MG63 (cell line): ENCODE measurements at regions not wholly inside any gene's neighbourhood (a gene's known extent, or its start where the extent isn't known, plus 50 kb on each side); places are given as distances from the start of the nearest gene placed in this dataset.

Experiments used
- DNase-seq: peaks from one replicate; pipeline ENCODE4 v3.0.0-alpha.2; 2020
- H3K27me3 ChIP-seq: fragments of 250-450 bp; sonication (Bioruptor Pico); 2 replicates; pipeline ENCODE4 v1.5.1; 2020; ENCODE audit warnings: mild to moderate bottlenecking, moderate library complexity
- H3K36me3 ChIP-seq: fragments of 250-450 bp; sonication (Bioruptor Pico); 2 replicates; pipeline ENCODE4 v1.5.1; 2020; ENCODE audit warnings: mild to moderate bottlenecking, moderate library complexity
- H3K4me3 ChIP-seq: fragments of 250-450 bp; sonication (Bioruptor Pico); 2 replicates; pipeline ENCODE4 v1.5.1; 2020; ENCODE audit warnings: mild to moderate bottlenecking, moderate library complexity
- H3K9me3 ChIP-seq: fragments of 250-450 bp; sonication (Bioruptor Pico); 2 replicates; pipeline ENCODE4 v1.5.1; 2020; ENCODE audit warnings: mild to moderate bottlenecking, moderate library complexity

DNA sequence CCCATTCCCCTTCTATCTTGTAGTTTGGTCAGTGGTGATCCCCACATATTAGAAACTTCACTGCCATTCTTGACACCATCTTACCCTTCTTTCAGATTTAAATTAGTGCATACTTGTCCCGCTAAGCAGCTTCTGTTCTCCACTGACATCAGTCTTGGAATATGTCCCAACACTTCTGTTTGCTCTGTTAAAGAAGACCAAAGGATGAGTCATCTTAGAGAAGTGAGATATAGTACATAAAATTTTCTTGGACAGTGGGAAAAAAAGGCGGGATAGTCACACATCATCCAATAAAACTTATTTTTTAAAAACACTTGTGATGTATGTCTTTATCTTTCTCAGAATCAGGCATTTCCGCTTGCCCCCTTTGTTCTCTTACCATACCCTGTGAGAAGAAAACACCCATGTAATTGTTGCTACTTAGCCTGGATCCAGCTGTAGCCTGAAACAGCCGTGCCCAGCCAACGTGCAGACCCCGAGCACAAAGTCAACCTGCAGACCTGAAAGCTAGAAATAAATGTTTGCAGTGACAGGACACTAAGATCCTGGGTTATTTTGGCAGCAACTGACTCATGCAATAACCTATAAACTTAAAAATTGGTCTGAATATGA, 100.1 kb upstream of the PDE3A start:
- no peak overlapping the region for H3K4me3 ChIP-seq
- H3K9me3 ChIP-seq: no peaks in the 10 kb centered on the region
- H3K27me3 ChIP-seq: no peaks in the 10 kb centered on the region
- H3K36me3 ChIP-seq: no peaks in the 10 kb centered on the region
- DNase-seq: no peak

GRCh38 chr12:20268771-20269170, 99.6 kb upstream of the PDE3A start:
- H3K27me3 ChIP-seq: no peaks in the 10 kb centered on the region
- no peaks in the 10 kb centered on the region for H3K9me3 ChIP-seq
- no peak overlapping the region for H3K4me3 ChIP-seq
- no peaks in the 10 kb centered on the region for H3K36me3 ChIP-seq
- no peak for DNase-seq

GRCh38 chr12:20269337-20270067, 98.8 kb upstream of the PDE3A start:
- H3K4me3 ChIP-seq: no peak overlapping the region
- H3K36me3 ChIP-seq: no peaks in the 10 kb centered on the region
- H3K9me3 ChIP-seq: no peaks in the 10 kb centered on the region
- no peak for DNase-seq
- no peaks in the 10 kb centered on the region for H3K27me3 ChIP-seq

DNA sequence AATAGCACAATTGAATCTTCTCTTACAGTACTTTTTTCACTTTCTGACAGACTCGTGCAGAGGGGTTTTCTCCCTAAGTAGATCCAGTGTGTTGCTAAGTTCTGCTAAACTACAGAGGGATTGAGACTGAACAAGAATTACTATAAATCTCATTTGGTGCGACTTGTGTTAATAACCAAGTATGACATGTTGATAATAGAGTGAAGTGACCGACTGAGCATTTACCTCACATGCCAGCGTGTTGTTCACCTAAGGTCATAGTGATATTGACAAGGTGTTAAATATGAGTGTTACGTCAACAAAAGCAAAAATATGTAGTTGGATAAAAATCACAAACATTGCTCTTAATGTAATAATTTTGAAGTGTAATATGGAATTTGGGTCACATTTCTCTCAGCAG, 97.8 kb upstream of the PDE3A start:
- DNase-seq: no peak
- Histone ChIP-seq H3K9me3 (no peaks in the 10 kb centered on the region), H3K4me3 (no peak overlapping the region), H3K36me3 (no peaks in the 10 kb centered on the region), H3K27me3 (no peaks in the 10 kb centered on the region)

DNA sequence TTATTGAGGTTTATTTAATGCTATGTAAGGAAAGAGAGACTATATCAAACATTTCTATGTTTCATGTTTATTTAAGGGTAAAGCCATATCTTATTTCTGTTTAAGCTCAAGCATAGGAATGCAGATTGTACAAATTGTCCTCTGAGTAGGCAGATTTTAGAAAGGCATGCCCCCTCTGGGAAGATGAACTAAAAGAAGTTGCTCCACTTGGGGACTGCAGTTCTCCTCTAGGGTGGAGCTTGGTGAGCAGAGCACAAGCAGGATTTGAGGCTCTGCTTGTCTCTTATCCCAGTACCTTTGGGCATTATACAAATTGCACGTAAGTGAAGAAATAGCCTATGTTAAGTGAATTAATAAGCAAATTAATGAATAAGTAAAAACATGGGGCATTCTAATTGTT, 96.2 kb upstream of the PDE3A start:
- DNase-seq: no peak
- Histone ChIP-seq H3K36me3 (no peaks in the 10 kb centered on the region), H3K4me3 (no peak overlapping the region), H3K27me3 (no peaks in the 10 kb centered on the region), H3K9me3 (no peaks in the 10 kb centered on the region)

GRCh38 chr12:20272801-20273200, 95.5 kb upstream of the PDE3A start:
- DNase-seq: peak; percentile 2

DNA sequence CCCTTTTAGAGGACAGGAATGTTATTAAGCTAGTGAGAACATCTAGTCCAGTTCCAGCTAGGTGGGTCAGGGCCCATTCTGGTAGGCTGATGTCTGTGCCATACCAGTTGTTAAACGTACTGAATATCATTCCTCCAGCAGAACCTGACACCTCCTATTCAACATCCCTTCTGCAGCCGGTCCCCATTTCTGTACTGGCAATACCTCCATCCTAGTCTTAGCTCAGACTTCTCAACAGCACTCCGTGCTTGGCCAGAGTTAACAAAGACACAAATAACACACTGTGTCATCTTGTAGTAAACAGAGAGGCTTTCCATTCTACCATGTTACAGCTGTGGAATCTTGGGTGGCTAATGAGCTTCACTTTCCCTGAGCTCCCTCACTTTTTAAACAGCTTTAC, 94.3 kb upstream of the PDE3A start:
- Histone ChIP-seq H3K27me3 (no peaks in the 10 kb centered on the region), H3K4me3 (no peak overlapping the region), H3K9me3 (no peaks in the 10 kb centered on the region), H3K36me3 (no peaks in the 10 kb centered on the region)
- DNase-seq: no peak

More at GRCh38 chr12:20272801-20273200, 95.5 kb upstream of the PDE3A start:
- Histone ChIP-seq H3K36me3 (no peaks in the 10 kb centered on the region), H3K27me3 (no peaks in the 10 kb centered on the region), H3K4me3 (no peak overlapping the region), H3K9me3 (no peaks in the 10 kb centered on the region)

DNA sequence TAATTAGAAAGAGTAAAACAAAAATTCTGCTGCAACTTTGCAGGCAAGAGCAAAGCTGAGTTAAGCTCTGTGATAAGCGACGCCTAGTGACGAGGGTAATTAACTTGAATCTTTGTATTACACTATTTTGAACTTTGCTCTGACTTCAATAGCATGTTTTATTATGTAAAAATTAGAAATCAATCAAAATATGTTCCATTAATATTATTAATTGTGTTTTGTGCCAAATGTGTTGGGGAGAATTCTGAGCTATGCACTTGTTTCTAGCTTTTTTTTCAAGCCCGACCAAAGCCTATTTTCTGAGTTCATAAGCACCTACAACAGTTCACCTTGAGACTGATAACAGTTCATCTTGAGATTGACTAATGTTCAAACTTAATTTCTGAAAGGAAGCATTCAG, 90.1 kb upstream of the PDE3A start:
- no peaks in the 10 kb centered on the region for H3K27me3 ChIP-seq
- H3K4me3 ChIP-seq: no peak overlapping the region
- no peaks in the 10 kb centered on the region for H3K36me3 ChIP-seq
- H3K9me3 ChIP-seq: no peaks in the 10 kb centered on the region
- DNase-seq: no peak

- Histone ChIP-seq H3K36me3 (no peaks in the 10 kb centered on the region), H3K9me3 (no peaks in the 10 kb centered on the region), H3K4me3 (no peak overlapping the region), H3K27me3 (no peaks in the 10 kb centered on the region)
- DNase-seq: no peak
These were observed 87.8 kb upstream of the PDE3A start for GRCh38 chr12:20280515-20280914.

GRCh38 chr12:20282401-20282800, 85.9 kb upstream of the PDE3A start:
- no peak overlapping the region for H3K4me3 ChIP-seq
- no peak for DNase-seq
- H3K27me3 ChIP-seq: no peaks in the 10 kb centered on the region
- H3K36me3 ChIP-seq: no peaks in the 10 kb centered on the region
- H3K9me3 ChIP-seq: peaks cover 3% of the 10 kb centered on the region; the same call in 1 of the 2 replicates

- no peaks in the 10 kb centered on the region for H3K36me3 ChIP-seq
- DNase-seq: no peak
- no peaks in the 10 kb centered on the region for H3K27me3 ChIP-seq
- H3K4me3 ChIP-seq: no peak overlapping the region
- H3K9me3 ChIP-seq: peaks cover 3% of the 10 kb centered on the region; the same call in 1 of the 2 replicates
These were observed 84.9 kb upstream of the PDE3A start for GRCh38 chr12:20283482-20283881.

GRCh38 chr12:20289520-20289919, 78.8 kb upstream of the PDE3A start:
- H3K9me3 ChIP-seq: peaks cover 6% of the 10 kb centered on the region
- no peak overlapping the region for H3K4me3 ChIP-seq
- no peak for DNase-seq
- no peaks in the 10 kb centered on the region for H3K27me3 ChIP-seq
- no peaks in the 10 kb centered on the region for H3K36me3 ChIP-seq

- DNase-seq: no peak
- peaks cover 8% of the 10 kb centered on the region for H3K9me3 ChIP-seq
- H3K4me3 ChIP-seq: no peak overlapping the region
- no peaks in the 10 kb centered on the region for H3K27me3 ChIP-seq
- no peaks in the 10 kb centered on the region for H3K36me3 ChIP-seq
These were observed 67.9 kb upstream of the PDE3A start for GRCh38 chr12:20300457-20300856.

- no peak for DNase-seq
- Histone ChIP-seq H3K27me3 (no peaks in the 10 kb centered on the region), H3K36me3 (no peaks in the 10 kb centered on the region), H3K9me3 (peaks cover 24% of the 10 kb centered on the region), H3K4me3 (no peak overlapping the region)
These were observed 62.9 kb upstream of the PDE3A start for GRCh38 chr12:20305470-20305869.

- DNase-seq: no peak
- no peaks in the 10 kb centered on the region for H3K36me3 ChIP-seq
- H3K9me3 ChIP-seq: peaks cover 24% of the 10 kb centered on the region
- no peak overlapping the region for H3K4me3 ChIP-seq
- no peaks in the 10 kb centered on the region for H3K27me3 ChIP-seq
These were observed 58.7 kb upstream of the PDE3A start for GRCh38 chr12:20309504-20310148.

DNA sequence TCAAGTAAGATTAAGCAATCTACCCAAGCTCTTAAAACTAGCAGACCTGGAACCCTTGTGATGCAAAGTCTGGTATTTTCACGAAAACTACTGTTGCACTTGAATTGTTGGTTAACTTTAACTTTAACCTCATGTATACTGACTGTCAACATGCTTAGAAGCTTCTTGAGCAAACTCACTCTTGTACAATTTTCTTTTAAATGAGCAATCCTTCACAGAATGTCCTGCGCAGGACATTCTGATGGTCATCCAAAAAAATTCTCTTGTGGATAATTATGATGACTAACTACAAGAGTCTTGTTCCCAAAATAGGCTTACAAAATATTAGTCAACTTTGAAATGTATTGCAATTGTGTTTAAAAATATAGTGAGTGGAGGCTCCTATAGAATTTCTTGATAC, 54.0 kb upstream of the PDE3A start:
- peak; percentile 5 for DNase-seq
- Histone ChIP-seq H3K36me3 (no peaks in the 10 kb centered on the region), H3K27me3 (no peaks in the 10 kb centered on the region), H3K9me3 (no peaks in the 10 kb centered on the region), H3K4me3 (no peak overlapping the region)

GRCh38 chr12:20317554-20317953, 50.8 kb upstream of the PDE3A start:
- H3K9me3 ChIP-seq: no peaks in the 10 kb centered on the region
- DNase-seq: no peak
- H3K4me3 ChIP-seq: no peak overlapping the region
- H3K36me3 ChIP-seq: no peaks in the 10 kb centered on the region
- H3K27me3 ChIP-seq: no peaks in the 10 kb centered on the region
